ENCODE measurements at regions not wholly inside any gene's neighbourhood (a gene's known extent, or its start where the extent isn't known, plus 50 kb on each side); places are given as distances from the start of the nearest gene placed in this dataset.

GRCh38 chr17:79443026-79443425, 167.8 kb downstream of the RBFOX3 start:
- DNase-seq (ENCODE audit: low spot score): no peak

GRCh38 chr17:79441356-79442160, 169.3 kb downstream of the RBFOX3 start:
- DNase-seq (ENCODE audit: low spot score): no peak

GRCh38 chr17:79440251-79440650, 170.6 kb downstream of the RBFOX3 start:
- DNase-seq (ENCODE audit: low spot score): no peak

- DNase-seq (ENCODE audit: low spot score): no peak
Observed at GRCh38 chr17:79439493-79439892, 171.4 kb downstream of the RBFOX3 start.

GRCh38 chr17:79438546-79439334, 172.1 kb downstream of the RBFOX3 start:
- no peak for DNase-seq (ENCODE audit: low spot score)

GRCh38 chr17:79438058-79438457, 172.8 kb downstream of the RBFOX3 start:
- DNase-seq (ENCODE audit: low spot score): no peak

GRCh38 chr17:79437081-79437480, 173.8 kb downstream of the RBFOX3 start:
- DNase-seq (ENCODE audit: low spot score): no peak

- DNase-seq (ENCODE audit: low spot score): no peak
Observed at GRCh38 chr17:79435962-79436361, 174.9 kb downstream of the RBFOX3 start.

GRCh38 chr17:79435296-79435695, 175.6 kb downstream of the RBFOX3 start:
- no peak for DNase-seq (ENCODE audit: low spot score)

GRCh38 chr17:79434215-79434614, 176.6 kb downstream of the RBFOX3 start:
- no peak for DNase-seq (ENCODE audit: low spot score)

- no peak for DNase-seq (ENCODE audit: low spot score)
Observed at GRCh38 chr17:79433379-79433778, 177.5 kb downstream of the RBFOX3 start.

GRCh38 chr17:79431175-79431574, 179.7 kb downstream of the RBFOX3 start:
- no peak for DNase-seq (ENCODE audit: low spot score)

GRCh38 chr17:79429864-79430494, 180.9 kb downstream of the RBFOX3 start:
- no peak for DNase-seq (ENCODE audit: low spot score)

- DNase-seq (ENCODE audit: low spot score): no peak
Observed at GRCh38 chr17:79428988-79429387, 181.9 kb downstream of the RBFOX3 start.

GRCh38 chr17:79427621-79428539, 183.0 kb downstream of the RBFOX3 start:
- DNase-seq (ENCODE audit: low spot score): no peak

- no peak for DNase-seq (ENCODE audit: low spot score)
Observed at GRCh38 chr17:79425686-79426085, 185.2 kb downstream of the RBFOX3 start.

- DNase-seq (ENCODE audit: low spot score): no peak
Observed at GRCh38 chr17:79424471-79425185, 186.2 kb downstream of the RBFOX3 start.

GRCh38 chr17:79423811-79424465, 186.9 kb downstream of the RBFOX3 start:
- no peak for DNase-seq (ENCODE audit: low spot score)

- DNase-seq (ENCODE audit: low spot score): no peak
Observed at GRCh38 chr17:79422236-79422635, 188.6 kb downstream of the RBFOX3 start.

Measured in GM03348 (cell line).